NB4 (cell line): ENCODE measurements at regions not wholly inside any gene's neighbourhood (a gene's known extent, or its start where the extent isn't known, plus 50 kb on each side); places are given as distances from the start of the nearest gene placed in this dataset.
A peak's percentile ranks its signal among the peaks of the same experiment; 100 is the strongest.

ENCODE experiments used
- DNase-seq: peaks from one replicate; pipeline ENCODE4 v3.0.0; 2010; ENCODE audit warnings: low read depth
- H3K4me3 ChIP-seq: one replicate; pipeline ENCODE4 v1.5.1; 2011; ENCODE audit warnings: mild to moderate bottlenecking, low read depth, low read length, moderate library complexity
- CTCF ChIP-seq: IDR thresholded peaks from one replicate; pipeline ENCODE4 v1.5.1; 2012; ENCODE audit warnings: low read depth, low read length
- MAX ChIP-seq: IDR thresholded peaks from 2 replicates; pipeline ENCODE4 v1.6.1; 2011; ENCODE audit warnings: low read depth, low read length
- MYC ChIP-seq: IDR thresholded peaks from 2 replicates; pipeline ENCODE4 v1.6.1; 2011; ENCODE audit warnings: low read depth, low read length
- POLR2A ChIP-seq: IDR thresholded peaks from 2 replicates; pipeline ENCODE4 v1.6.1; 2011; ENCODE audit warnings: mild to moderate bottlenecking; ENCODE audit not compliant: insufficient read length; ENCODE audit errors: extremely low read depth

GRCh38 chr6:8983202-8983688 is 547.9 kb upstream of the SLC35B3 start:
- H3K4me3 ChIP-seq = no peak overlapping the region
- peak; percentile 73 for DNase-seq
- no peak for TF ChIP-seq POLR2A
- TF ChIP-seq CTCF = peak; percentile 95

GRCh38 chr6:8982668-8983067 is 547.3 kb upstream of the SLC35B3 start:
- no peak for DNase-seq
- TF ChIP-seq MAX (no peak), CTCF (no peak), POLR2A (no peak), MYC (no peak)
- H3K4me3 ChIP-seq = no peak overlapping the region

GRCh38 chr6:8973395-8973794 is 538.0 kb upstream of the SLC35B3 start:
- no peak for DNase-seq
- no peak for TF ChIP-seq MYC
- TF ChIP-seq MAX = no peak
- no peak for TF ChIP-seq CTCF
- TF ChIP-seq POLR2A = no peak
- no peak overlapping the region for H3K4me3 ChIP-seq

- H3K4me3 ChIP-seq = no peak overlapping the region
- TF ChIP-seq MYC (no peak), MAX (no peak), POLR2A (no peak)
- no peak for DNase-seq
Measured at GRCh38 chr6:8969747-8970146, 534.4 kb upstream of the SLC35B3 start.

- TF ChIP-seq CTCF = no peak
- TF ChIP-seq POLR2A = no peak
- TF ChIP-seq MAX = no peak
- no peak for TF ChIP-seq MYC
- H3K4me3 ChIP-seq = no peak overlapping the region
- DNase-seq = no peak
Measured at GRCh38 chr6:8958894-8959511, 523.7 kb upstream of the SLC35B3 start.

GRCh38 chr6:8953310-8953709 is 518.0 kb upstream of the SLC35B3 start:
- DNase-seq = no peak
- no peak overlapping the region for H3K4me3 ChIP-seq
- TF ChIP-seq CTCF (no peak), MYC (no peak), POLR2A (no peak)
